HG02852 (cell line): ENCODE measurements at regions not wholly inside any gene's neighbourhood (a gene's known extent, or its start where the extent isn't known, plus 50 kb on each side); places are given as distances from the start of the nearest gene placed in this dataset.
"Not testable (repeated sequence)": the region's sequence is repeated elsewhere in the genome, so short reads cannot be mapped to it uniquely, and the experiment has no call there.

ENCODE experiments used
- ATAC-seq: cut with Tn5 transposase; IDR thresholded peaks from one replicate; pipeline ENCODE4 v1.9.1; 2021; ENCODE audit warnings: mild to moderate bottlenecking, moderate library complexity; ENCODE audit not compliant: unreplicated experiment

DNA sequence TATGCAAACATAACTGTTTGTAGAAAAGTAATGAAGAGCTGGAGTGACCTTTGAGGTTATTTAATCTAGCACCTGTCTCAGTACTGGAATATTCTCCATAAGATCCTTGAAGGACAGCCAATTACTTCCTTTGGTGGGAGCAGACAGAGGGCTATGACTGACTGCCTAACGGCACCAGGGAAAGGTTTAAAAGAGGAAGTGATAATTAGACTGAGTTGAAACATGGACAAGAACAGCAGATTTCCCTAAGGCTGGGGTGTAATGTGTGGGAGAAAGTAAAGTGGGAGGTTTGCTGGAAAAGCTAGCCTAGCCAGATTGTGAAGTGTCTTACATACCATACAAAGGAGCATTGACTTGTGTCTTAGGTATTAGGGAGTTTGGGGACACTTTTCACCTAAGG lies 191.3 kb upstream of the PCDH9 start:
- no peak for ATAC-seq

GRCh38 chr13:67416047-67416925 lies 186.2 kb upstream of the PCDH9 start:
- ATAC-seq, result peak; percentile 69

- no peak for ATAC-seq
Observed at GRCh38 chr13:67410645-67411044, 180.5 kb upstream of the PCDH9 start.

- no peak for ATAC-seq
Observed at GRCh38 chr13:67408798-67409197, 178.7 kb upstream of the PCDH9 start.

DNA sequence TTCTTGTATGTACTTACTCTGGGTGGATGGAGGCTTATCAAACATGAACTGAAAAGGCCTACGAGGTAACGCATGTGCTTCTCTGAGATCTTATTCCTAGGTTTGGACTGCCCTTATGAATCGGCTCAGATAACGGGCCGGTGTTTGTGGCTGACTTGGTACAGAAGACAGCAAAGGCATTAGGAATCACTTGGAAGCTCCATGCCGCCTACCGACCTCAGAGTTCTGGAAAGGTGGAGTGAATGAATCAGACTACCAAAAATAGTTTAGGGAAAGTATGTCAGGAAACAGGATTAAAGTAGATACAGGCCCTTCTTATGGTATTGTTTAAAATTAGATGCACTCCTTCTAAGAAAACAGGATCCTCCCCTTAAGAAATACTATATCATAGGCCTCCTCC lies 172.4 kb upstream of the PCDH9 start:
- no peak for ATAC-seq

GRCh38 chr13:67395577-67395976 lies 165.4 kb upstream of the PCDH9 start:
- no peak for ATAC-seq

- ATAC-seq, result no peak
Observed at GRCh38 chr13:67392014-67392413, 161.9 kb upstream of the PCDH9 start.

GRCh38 chr13:67390462-67391086 lies 160.4 kb upstream of the PCDH9 start:
- ATAC-seq, result no peak

GRCh38 chr13:67389171-67389570 lies 159.0 kb upstream of the PCDH9 start:
- no peak for ATAC-seq

DNA sequence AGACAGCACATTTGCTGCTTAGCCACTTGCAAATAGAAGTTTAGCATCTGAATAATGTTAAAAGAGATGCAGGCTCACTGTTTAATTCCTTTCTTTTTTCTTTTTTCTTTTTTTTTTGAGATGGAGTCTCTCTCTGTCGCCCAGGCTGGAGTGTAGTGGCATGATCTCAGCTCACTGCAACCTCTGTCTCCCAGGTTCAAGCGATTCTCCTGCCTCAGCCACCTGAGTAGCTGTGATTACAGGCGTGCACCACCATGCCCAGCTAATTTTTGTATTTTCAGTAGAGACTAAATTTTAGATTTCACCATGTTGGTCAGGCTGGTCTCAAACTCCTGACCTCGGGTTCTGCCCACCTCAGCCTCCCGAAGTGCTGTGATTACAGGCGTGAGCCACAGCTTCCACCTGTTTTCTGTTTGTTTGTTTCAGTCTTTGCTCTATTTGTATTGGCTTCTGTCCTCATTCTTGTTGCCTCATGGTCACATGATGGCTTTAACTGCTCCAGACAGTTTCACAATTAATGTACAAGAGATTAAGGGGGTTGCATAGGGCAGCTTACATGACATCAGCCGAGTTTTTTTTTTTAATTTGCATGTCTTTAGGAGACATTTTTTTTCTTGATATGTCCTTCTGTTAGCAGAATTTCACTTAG lies 153.1 kb upstream of the PCDH9 start:
- ATAC-seq, result not testable (repeated sequence)

GRCh38 chr13:67377919-67378318 lies 147.8 kb upstream of the PCDH9 start:
- ATAC-seq, result no peak

DNA sequence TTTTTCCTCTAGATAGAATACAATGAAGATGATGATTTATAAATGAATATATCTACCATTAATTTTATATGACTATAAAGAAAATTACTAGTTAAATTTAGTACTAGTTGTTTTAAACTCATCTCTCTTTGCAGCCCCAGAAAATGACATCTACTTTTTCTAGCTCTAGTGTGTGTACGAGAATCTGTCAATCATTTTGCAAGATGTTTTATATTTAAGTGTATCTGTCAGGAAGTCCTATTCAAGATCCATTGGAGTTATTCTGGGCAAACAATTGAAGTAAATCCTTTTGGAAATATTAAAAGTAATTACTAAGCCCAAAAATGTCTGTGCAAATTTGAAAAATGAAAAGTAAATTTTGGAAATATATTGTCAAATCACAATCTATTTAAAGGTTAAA lies 144.3 kb upstream of the PCDH9 start:
- no peak for ATAC-seq

DNA sequence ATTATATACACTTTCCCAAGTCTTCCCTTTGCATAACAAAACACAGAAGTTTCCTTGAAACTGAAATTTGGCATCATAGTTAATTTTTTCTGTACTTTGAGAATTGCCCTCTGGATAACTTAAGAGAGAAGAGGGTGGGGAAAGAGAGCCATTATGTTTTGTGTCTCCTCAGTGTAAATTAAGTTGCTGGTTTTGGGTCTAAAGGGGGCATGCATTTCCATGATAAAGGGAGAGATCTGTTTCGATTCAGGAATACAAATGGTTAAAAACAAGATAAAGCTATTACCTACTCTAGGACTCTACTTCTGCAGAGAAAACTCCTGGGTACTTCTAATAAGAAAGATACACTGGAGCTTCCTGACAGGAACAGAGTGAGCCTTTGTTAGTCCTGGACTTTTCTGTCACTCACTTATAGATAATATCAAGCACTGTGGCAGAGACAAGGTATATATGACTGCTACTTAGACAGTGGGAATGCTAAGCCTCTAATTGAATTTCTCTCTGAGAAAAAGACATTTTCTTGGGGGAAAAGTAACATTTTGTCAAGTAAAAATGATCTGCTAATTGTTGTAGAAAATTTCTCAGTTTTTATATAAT lies 142.8 kb upstream of the PCDH9 start:
- ATAC-seq, result no peak

- no peak for ATAC-seq
Observed at GRCh38 chr13:67369895-67370660, 139.9 kb upstream of the PCDH9 start.

DNA sequence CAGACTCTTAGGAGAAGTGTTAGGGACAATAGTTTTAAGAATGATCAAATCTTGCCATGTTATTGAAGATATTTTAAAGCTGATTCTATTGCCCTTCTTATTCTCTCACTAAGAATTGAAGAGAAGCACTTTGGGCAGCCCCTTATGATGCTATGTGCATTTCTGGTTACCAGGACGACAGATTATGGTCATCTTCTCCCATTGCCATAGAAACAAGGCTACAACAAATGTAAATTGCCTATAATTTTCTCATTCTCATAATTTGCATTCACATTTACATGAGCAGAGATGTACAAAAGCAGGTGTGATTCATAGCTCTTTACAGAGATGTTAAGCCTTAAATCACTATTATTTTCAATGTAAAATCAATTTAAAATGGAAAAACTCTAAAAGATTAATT lies 137.3 kb upstream of the PCDH9 start:
- ATAC-seq, result no peak

DNA sequence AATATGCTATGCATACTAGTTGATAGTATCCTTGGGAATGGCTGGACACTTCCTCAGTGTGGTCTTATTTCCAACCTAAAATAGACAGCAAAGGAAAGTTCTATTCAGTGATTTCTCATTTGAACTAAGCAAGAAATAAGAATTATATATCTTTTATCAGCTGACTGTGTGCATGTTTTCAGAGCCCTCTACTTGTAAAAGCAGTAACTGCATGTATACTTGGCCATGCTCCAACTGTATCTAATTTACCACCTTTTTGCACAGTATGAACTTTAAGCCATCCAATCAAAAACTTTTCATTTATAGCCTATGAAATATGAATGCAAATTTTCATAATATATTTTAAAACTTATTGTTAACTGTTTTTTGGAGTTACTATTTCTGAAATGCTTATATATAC lies 136.4 kb upstream of the PCDH9 start:
- ATAC-seq, result no peak

DNA sequence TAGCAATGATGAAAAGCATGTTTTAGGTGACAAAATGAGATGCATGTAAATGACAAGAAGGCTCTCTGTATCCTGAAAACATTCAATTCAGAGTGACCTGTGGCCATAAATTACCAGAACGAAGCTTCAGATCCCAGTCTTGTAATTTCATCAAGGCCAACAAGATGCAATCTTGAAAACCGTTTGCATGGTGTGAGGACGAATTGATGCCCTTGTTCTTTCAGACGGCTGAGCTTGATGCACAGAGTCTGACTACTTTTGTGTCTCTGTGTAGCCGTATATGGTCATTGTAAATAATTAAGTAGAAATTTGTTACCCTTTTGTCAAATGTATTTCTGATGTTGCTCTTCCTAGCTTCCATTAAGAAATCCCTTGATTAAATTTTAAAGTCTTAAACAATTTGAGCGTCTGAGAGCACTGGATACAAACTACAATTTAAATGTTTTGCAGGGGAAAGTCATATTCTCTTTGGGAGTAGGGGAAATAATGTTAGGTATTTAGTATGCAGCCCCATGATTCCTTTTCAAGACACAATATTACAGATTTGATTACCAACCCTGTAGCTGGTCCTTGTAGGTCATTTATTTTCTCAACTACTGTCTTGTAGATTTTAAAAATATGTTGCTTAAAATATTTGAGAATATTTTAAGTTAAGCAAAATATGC lies 125.8 kb upstream of the PCDH9 start:
- no peak for ATAC-seq

DNA sequence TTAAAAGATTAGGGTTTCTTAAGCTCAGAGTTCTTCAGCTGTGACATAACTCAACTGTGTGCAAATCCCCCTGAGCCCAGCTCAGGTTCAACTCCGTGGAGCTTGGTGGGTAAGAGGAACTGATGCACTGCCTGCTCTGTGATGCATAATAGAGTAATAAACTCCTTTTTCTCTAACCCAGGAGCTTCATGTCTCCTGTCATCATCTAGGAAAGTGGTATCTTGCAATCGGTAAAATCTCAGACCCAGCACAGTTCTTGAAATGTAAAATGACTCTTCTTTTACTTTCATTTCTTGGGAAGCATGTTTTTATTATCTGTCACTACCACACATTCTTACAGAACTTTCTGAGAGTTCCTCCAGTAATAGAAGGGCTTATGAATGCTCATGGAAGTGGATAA lies 123.8 kb upstream of the PCDH9 start:
- no peak for ATAC-seq

DNA sequence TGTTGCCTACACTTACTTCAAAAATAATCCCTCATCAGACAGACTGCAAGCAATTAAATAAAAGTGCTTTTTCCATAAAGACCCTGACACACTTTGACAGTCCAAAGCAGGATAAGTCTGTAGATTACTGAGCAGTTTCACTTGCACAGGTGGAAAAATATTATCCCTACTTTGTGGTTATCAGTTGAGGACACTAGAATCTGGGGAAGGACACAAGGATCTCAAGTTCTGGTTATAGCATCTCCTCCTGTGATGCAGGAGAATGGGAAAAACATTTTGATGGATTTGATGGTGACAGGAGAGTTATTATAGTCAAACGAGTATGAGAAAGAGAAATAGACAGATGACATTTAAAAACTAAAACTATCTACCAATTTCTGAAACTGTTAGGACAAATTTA lies 122.9 kb upstream of the PCDH9 start:
- no peak for ATAC-seq

DNA sequence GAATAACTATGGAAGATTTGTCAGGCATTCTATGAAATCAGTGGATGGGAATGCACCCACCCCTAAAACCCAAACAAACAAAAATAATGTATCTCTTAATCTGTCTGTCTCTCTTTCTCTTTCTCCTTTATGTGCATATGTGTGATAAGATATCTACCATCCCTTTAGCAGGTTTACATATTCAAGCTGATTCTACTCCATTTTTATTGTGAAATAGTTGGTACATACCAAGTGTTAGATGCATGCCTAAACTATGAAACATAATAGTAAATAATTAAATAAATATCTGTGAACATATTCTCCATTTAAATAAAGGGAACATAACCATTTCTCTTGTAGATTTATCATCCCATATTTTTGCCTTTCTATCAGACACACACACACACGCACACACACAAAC lies 121.8 kb upstream of the PCDH9 start:
- no peak for ATAC-seq
